VCaP (cell line): ENCODE measurements at regions not wholly inside any gene's neighbourhood (a gene's known extent, or its start where the extent isn't known, plus 50 kb on each side); places are given as distances from the start of the nearest gene placed in this dataset.

ENCODE experiments used
- H3K27ac ChIP-seq: fragments of 450-650 bp; 2 replicates; pipeline ENCODE4 v1.5.1; 2017
- TF ChIP-seq, protein P1 (sequence below): fragments of 450-650 bp; conservative IDR thresholded peaks from 2 replicates; pipeline ENCODE4 v1.5.1; 2017; ENCODE audit warnings: mild to moderate bottlenecking, moderate library complexity

DNA sequence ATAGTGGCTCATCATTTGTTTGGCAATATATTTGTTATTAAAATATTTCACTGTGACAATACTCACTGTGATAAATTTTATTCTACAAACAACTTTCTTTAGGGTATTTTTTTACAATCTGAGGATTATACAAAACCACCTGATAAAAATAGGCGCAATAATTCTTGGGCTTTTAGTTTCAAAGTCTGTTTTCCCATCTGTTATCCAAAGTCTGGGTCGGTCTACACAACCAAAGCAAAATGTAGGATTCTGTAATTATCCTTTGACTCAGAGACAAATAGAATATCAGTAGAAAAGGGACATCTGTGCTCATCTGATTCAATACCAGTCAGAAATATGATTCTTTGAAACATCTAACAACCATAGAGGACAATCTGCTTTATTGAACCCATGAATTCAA, 271.8 kb upstream of the AMIGO2 start:
- TF ChIP-seq, protein P1, sequence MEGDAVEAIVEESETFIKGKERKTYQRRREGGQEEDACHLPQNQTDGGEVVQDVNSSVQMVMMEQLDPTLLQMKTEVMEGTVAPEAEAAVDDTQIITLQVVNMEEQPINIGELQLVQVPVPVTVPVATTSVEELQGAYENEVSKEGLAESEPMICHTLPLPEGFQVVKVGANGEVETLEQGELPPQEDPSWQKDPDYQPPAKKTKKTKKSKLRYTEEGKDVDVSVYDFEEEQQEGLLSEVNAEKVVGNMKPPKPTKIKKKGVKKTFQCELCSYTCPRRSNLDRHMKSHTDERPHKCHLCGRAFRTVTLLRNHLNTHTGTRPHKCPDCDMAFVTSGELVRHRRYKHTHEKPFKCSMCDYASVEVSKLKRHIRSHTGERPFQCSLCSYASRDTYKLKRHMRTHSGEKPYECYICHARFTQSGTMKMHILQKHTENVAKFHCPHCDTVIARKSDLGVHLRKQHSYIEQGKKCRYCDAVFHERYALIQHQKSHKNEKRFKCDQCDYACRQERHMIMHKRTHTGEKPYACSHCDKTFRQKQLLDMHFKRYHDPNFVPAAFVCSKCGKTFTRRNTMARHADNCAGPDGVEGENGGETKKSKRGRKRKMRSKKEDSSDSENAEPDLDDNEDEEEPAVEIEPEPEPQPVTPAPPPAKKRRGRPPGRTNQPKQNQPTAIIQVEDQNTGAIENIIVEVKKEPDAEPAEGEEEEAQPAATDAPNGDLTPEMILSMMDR: no peak
- no peak overlapping the region for H3K27ac ChIP-seq

DNA sequence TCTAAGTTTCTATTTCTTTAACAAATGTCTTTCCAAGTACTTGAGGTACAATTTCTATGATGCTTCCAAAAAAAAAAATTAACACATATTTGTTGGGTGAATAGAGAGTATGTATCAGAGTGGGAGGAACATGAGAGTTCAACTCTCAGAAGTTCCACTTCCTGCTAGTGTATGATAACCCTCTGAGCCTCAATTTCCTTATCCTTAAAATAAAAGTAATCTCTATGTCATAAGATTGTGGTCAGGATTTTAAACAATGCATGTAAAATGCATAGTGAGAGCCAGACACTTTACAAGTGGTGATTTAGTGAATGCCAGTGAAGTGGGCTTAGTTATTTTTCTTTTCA, 270.3 kb upstream of the AMIGO2 start:
- TF ChIP-seq, protein P1: no peak
- H3K27ac ChIP-seq: no peak overlapping the region

DNA sequence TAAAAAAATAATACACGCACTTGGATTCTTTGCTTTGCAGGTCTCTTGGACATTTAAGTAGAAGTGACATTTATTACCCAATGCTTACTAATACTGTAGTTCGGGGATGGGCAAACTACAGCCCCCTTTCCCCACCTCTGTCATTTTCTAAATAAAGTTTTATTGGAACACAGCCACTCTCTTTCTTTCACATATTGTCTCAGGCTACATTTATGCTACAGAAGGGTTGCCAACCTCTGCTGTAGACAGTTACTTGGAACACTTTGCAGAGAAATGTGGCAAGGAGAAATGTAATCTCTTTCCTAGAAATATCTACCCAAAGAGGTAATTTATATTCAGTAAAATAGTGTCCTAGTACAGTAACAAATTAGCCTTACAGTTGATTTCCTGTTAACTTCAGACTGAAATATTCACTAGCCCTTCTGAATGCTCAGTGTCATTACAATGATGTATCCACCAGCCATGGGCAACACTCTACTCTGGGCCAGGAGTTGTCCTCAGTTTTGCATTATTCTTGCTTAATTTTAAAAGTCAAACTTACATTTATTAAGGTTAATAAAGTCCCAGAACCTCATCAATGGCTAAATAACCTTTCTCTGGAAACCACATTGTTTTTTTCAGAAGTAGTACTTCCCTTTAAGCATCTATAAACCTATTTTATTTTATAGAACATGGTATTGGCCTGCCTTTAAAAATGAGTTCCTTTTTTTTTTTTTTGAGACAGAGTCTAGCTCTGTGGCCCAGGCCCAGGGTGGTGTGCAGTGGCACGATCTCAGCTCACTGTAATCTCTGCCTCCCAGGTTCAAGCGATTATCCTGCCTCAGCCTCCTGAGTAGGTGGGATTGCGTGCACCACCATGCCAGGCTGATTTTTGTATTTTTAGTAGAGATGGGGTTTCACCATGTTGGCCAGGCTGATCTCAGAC, 269.6 kb upstream of the AMIGO2 start:
- no peak overlapping the region for H3K27ac ChIP-seq
- TF ChIP-seq, protein P1: no peak

DNA sequence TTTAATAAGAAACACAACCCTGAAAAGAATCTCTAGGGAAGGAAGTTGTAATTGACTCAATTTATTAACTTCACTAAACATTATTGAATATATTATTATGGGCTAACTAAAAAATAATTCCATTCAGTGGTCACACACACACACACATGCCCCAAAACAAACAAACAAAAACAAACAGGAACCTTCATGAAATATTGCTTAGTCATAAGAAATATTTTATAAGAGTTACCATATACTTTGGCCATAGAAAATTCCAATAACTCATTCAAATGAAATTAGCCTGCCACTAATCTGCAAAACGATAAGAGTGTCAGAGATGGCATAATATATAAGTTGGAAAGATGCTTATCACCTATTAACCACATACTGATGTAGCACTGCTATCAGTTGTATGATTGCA, 268.4 kb upstream of the AMIGO2 start:
- no peak overlapping the region for H3K27ac ChIP-seq
- TF ChIP-seq, protein P1: no peak

DNA sequence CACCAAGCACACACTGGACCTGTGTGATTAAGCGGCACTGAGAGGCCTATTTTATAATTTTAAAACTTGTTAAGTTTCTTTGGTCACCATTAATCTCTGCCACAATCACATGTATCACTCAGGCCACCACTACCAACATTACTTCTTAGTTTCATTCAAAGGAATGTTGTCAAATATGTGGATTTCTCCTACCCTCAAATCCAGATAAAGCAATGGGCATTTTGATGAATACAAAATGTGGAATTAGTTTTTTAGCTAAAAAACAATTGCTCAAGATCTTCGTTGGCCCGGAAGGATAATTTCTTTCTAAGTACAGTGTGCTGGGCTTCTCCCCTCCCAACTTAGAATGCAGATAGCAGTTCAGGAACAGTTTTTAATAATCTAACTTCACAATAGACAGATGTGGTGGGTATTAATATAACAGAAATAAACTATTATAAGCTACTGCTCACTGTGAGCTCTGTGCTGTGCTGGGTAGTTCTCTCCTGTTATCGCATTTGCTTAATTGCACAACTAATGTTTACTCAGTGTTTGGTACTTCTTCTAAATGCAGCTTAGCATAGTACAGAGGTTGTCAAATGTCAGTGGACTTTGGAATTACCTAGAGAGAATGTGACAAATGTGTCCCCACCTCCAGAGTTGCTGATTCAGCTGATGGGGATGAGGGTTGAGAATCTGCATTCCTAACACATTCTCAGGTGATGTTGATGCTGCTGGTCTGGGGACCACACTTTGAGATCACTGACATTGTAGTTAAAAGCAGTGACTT, 266.7 kb upstream of the AMIGO2 start:
- TF ChIP-seq, protein P1: no peak
- no peak overlapping the region for H3K27ac ChIP-seq

DNA sequence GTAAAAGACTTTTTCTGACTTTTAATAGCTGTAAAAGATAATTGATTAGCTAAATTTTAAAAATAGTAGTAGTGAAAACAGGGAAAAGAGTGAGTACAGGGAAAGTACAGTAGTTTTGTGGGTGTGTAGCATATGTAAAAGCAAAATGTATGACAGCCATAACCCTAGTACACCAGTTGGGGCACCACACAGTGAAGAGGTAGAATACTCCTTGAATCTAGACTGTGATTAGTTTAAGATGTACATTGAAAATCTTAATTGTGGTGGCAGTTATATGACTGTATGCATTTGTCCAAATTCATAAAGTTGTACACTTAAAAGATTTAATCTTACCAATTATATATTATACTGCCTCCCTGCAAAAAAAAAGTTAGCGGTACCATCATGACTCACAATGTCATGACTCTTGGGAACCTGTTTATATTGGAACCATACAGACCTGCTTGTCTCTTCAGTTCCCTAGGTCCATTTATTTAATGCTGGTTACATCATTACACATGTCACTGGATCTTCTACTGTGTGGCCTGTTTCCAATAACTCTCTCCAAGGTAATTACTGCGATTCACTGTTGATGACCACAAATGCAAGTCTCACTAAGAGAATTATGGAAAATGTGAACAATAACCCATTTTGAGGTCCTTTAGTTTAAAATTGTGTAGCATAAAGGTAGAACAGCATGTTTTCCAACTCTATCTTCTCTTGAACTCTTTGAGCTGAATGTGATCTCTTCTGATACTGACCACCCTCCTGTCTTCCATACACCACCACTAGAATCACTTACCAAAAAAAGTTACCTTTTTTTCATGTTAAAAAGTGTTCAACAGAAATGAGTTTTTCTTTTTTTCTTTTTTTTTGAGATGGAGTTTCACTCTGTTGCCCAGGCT, 264.2 kb upstream of the AMIGO2 start:
- TF ChIP-seq, protein P1: no peak
- H3K27ac ChIP-seq: no peak overlapping the region
